ENCODE measurements at regions not wholly inside any gene's neighbourhood (a gene's known extent, or its start where the extent isn't known, plus 50 kb on each side); places are given as distances from the start of the nearest gene placed in this dataset.
A peak's percentile ranks its signal among the peaks of the same experiment; 100 is the strongest.

DNA sequence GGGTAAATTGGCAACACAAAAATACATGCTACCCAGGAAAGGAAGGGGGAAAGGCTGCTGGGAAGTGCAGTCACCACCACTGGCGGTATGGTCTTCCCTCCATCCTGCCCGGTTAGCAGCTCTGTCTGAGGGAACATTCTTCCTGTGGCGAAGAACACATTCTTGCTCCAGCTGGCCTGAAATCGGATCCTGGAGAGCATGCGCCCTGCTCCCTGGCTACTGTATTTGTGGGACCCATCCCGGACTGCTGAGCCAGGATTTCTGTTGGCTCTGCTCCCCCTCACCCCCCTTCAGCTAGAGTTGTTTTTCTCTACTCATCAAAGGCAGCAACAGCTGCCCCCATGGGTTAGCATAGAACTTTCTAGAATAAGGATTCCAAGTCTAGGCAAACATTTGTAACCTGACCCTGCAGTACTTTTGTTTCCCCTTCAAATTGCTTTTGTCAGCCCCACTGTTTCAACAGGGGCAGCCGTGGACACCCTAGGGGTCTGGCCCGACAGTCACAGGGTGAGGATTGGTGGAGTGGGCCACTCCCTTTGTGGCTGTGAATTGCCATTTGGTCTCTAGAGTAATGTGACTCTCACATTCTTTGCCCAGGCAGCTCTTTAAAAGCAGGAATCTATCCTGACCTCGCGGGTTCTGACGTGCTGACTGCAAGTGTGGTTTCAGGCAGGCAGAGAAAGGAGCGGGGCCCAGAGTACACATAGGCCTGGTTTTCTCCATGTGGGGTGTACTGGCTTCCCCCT is 157.7 kb downstream of the TOMM20 start (continued):
- TF ChIP-seq, protein P1, sequence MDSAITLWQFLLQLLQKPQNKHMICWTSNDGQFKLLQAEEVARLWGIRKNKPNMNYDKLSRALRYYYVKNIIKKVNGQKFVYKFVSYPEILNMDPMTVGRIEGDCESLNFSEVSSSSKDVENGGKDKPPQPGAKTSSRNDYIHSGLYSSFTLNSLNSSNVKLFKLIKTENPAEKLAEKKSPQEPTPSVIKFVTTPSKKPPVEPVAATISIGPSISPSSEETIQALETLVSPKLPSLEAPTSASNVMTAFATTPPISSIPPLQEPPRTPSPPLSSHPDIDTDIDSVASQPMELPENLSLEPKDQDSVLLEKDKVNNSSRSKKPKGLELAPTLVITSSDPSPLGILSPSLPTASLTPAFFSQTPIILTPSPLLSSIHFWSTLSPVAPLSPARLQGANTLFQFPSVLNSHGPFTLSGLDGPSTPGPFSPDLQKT (CRISPR knock-in tag; IDR thresholded peaks at IDR 0.05; ENCODE audit: borderline replicate concordance) = no peak
- TF ChIP-seq POLR2AphosphoS2 (IDR thresholded peaks at IDR 0.05; ENCODE audit: low read depth, low read length) = no peak
- TF ChIP-seq, protein P2, sequence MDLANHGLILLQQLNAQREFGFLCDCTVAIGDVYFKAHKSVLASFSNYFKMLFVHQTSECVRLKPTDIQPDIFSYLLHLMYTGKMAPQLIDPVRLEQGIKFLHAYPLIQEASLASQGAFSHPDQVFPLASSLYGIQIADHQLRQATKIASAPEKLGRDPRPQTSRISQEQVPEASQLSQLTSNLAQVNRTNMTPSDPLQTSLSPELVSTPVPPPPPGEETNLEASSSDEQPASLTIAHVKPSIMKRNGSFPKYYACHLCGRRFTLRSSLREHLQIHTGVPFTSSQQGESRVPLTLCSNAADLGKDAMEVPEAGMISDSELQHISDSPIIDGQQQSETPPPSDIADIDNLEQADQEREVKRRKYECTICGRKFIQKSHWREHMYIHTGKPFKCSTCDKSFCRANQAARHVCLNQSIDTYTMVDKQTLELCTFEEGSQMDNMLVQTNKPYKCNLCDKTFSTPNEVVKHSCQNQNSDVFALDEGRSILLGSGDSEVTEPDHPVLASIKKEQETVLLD (CRISPR knock-in tag; IDR thresholded peaks at IDR 0.05; ENCODE audit: low read depth) = no peak
- no peak for TF ChIP-seq ZNF124 (CRISPR knock-in tag; IDR thresholded peaks at IDR 0.05)
- TF ChIP-seq, protein P3, sequence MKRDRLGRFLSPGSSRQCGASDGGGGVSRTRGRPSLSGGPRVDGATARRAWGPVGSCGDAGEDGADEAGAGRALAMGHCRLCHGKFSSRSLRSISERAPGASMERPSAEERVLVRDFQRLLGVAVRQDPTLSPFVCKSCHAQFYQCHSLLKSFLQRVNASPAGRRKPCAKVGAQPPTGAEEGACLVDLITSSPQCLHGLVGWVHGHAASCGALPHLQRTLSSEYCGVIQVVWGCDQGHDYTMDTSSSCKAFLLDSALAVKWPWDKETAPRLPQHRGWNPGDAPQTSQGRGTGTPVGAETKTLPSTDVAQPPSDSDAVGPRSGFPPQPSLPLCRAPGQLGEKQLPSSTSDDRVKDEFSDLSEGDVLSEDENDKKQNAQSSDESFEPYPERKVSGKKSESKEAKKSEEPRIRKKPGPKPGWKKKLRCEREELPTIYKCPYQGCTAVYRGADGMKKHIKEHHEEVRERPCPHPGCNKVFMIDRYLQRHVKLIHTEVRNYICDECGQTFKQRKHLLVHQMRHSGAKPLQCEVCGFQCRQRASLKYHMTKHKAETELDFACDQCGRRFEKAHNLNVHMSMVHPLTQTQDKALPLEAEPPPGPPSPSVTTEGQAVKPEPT (CRISPR knock-in tag; IDR thresholded peaks at IDR 0.05; ENCODE audit: low read depth) = no peak
- TF ChIP-seq ZNF747 (CRISPR knock-in tag; IDR thresholded peaks at IDR 0.05; ENCODE audit: borderline replicate concordance) = no peak
- no peak for TF ChIP-seq ZNF746 (CRISPR knock-in tag; IDR thresholded peaks at IDR 0.05)
- TF ChIP-seq TARDBP (CRISPR knock-in tag; IDR thresholded peaks at IDR 0.05) = no peak
- no peak for TF ChIP-seq CREB1 (IDR thresholded peaks at IDR 0.05)
- no peak for TF ChIP-seq CREB1 (CRISPR knock-in tag; IDR thresholded peaks at IDR 0.05)
- peak; percentile 64; the same call in 1 of the 2 replicates for TF ChIP-seq ZNF709 (CRISPR knock-in tag; IDR thresholded peaks at IDR 0.05)
- TF ChIP-seq ZFP41 (CRISPR knock-in tag; IDR thresholded peaks at IDR 0.05; ENCODE audit: borderline replicate concordance) = no peak
- TF ChIP-seq ADNP (CRISPR knock-in tag; IDR thresholded peaks at IDR 0.05) = no peak
- no peak for TF ChIP-seq ZNF556 (CRISPR knock-in tag; IDR thresholded peaks at IDR 0.05; ENCODE audit: borderline replicate concordance)
- TF ChIP-seq ZNF792 (CRISPR knock-in tag; IDR thresholded peaks at IDR 0.05) = no peak
- TF ChIP-seq MYC (CRISPR knock-in tag; IDR thresholded peaks at IDR 0.05; ENCODE audit: borderline replicate concordance) = no peak
- TF ChIP-seq ZFX (CRISPR knock-in tag; IDR thresholded peaks at IDR 0.05; ENCODE audit: low read depth) = no peak
- TF ChIP-seq ZNF263 (CRISPR knock-in tag; IDR thresholded peaks at IDR 0.05) = peak; percentile 63
- TF ChIP-seq HOXA5 (CRISPR knock-in tag; IDR thresholded peaks at IDR 0.05) = no peak
- no peak for TF ChIP-seq KLF11 (CRISPR knock-in tag; IDR thresholded peaks at IDR 0.05)
- TF ChIP-seq ZNF839 (CRISPR knock-in tag; IDR thresholded peaks at IDR 0.05; ENCODE audit: borderline replicate concordance) = no peak
- no peak for TF ChIP-seq PRPF4 (IDR thresholded peaks at IDR 0.05; ENCODE audit: low read depth, low read length, poor library complexity, severe bottlenecking)
- no peak for TF ChIP-seq PLRG1 (conservative IDR thresholded peaks at IDR 0.05)
- TF ChIP-seq PHB2 (IDR thresholded peaks at IDR 0.05; ENCODE audit: partially characterized antibody) = no peak
- TF ChIP-seq ZNF431 (CRISPR knock-in tag; IDR thresholded peaks at IDR 0.05; ENCODE audit: borderline replicate concordance, low read depth) = no peak
